OCI-LY3 (cell line): ENCODE measurements at regions not wholly inside any gene's neighbourhood (a gene's known extent, or its start where the extent isn't known, plus 50 kb on each side); places are given as distances from the start of the nearest gene placed in this dataset.

Experiments used
- CTCF ChIP-seq: fragments of 200-600, 300-600 bp; sonication (generic); IDR thresholded peaks from 2 replicates; pipeline ENCODE4 v1.5.1; 2014; ENCODE audit warnings: antibody characterized with exemption, low read length, low read depth
- EZH2phosphoT487 ChIP-seq: fragments of 200-600 bp; shearing (Covaris generic); IDR thresholded peaks from 2 replicates; pipeline ENCODE4 v1.6.1; 2018; ENCODE audit warnings: antibody characterized with exemption, mixed run types, low read depth

- TF ChIP-seq CTCF = no peak
- TF ChIP-seq EZH2phosphoT487 = no peak
Observed at GRCh38 chr4:62513306-62513705, 1313.2 kb downstream of the ADGRL3 start.
